RWPE2 (cell line): ENCODE measurements at regions not wholly inside any gene's neighbourhood (a gene's known extent, or its start where the extent isn't known, plus 50 kb on each side); places are given as distances from the start of the nearest gene placed in this dataset.

Experiments
- ATAC-seq: fragments of 200-7000 bp; cut with Tn5 transposase; 3 replicates; pipeline ENCODE4 v1.9.1; 2021; ENCODE audit warnings: low read depth
- DNase-seq: peaks from one replicate; pipeline ENCODE4 v3.0.0-alpha.2; 2020; ENCODE audit warnings: low spot score
- H3K27ac ChIP-seq: fragments of 450-650 bp; 2 replicates; pipeline ENCODE4 v1.5.1; 2017; ENCODE audit warnings: mild to moderate bottlenecking; ENCODE audit not compliant: poor library complexity, severe bottlenecking
- H3K27me3 ChIP-seq: fragments of 250-450 bp; sonication (Bioruptor Pico); 2 replicates; pipeline ENCODE4 v1.5.1; 2021; ENCODE audit warnings: mild to moderate bottlenecking, moderate library complexity; ENCODE audit not compliant: insufficient read depth, poor library complexity, severe bottlenecking
- H3K36me3 ChIP-seq: fragments of 250-450 bp; sonication (Bioruptor Pico); 2 replicates; pipeline ENCODE4 v1.5.1; 2020; ENCODE audit warnings: low read depth, mild to moderate bottlenecking, moderate library complexity
- H3K4me1 ChIP-seq: fragments of 250-450 bp; sonication (Bioruptor Pico); 2 replicates; pipeline ENCODE4 v1.5.1; 2021; ENCODE audit warnings: mild to moderate bottlenecking, moderate library complexity; ENCODE audit not compliant: insufficient read depth, poor library complexity, severe bottlenecking
- H3K4me3 ChIP-seq: fragments of 250-450 bp; sonication (Bioruptor Pico); 2 replicates; pipeline ENCODE4 v1.5.1; 2021; ENCODE audit warnings: mild to moderate bottlenecking, moderate library complexity; ENCODE audit not compliant: severe bottlenecking
- H3K9me3 ChIP-seq: fragments of 250-450 bp; sonication (Bioruptor Pico); 2 replicates; pipeline ENCODE4 v1.5.1; 2021; ENCODE audit warnings: mild to moderate bottlenecking, moderate library complexity; ENCODE audit not compliant: severe bottlenecking
- CTCF ChIP-seq: fragments of 450-650 bp; IDR thresholded peaks from one replicate; pipeline ENCODE4 v1.5.1; 2017; ENCODE audit warnings: mild to moderate bottlenecking, moderate library complexity; ENCODE audit not compliant: poor library complexity, severe bottlenecking

DNA sequence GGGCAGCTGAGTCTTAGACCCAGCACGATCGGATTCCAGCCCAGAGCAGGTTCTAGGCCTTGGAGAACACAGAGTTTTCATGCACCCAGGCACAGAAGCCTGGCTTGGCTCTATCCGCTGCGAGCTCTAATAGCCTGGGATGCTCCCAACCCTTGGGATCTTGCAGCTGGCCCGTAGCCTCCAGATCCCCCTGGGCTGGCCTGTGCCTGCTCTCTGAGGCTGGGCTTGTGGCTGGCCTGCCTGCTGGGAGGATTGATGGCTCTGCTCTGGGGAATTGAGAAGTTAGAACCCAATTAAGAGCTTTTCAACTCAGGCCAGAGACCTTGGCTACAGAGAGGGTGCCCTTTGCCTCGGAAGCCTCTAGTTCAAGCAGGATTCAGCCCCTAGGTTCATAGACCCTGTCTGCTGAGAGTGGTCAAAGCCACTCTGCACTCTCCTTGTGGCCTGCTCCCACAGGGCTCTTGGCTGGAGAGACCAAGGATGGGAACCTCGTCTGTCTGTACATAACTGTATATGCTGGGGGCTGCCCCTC is 64.4 kb downstream of the MAGEF1 start:
- no peak for DNase-seq
- Histone ChIP-seq H3K4me1 (peaks cover 13% of the 10 kb centered on the region), H3K27ac (no peak overlapping the region), H3K36me3 (no peaks in the 10 kb centered on the region), H3K9me3 (no peaks in the 10 kb centered on the region), H3K4me3 (no peak overlapping the region), H3K27me3 (no peaks in the 10 kb centered on the region)
- ATAC-seq: no peak
- no peak for TF ChIP-seq CTCF

DNA sequence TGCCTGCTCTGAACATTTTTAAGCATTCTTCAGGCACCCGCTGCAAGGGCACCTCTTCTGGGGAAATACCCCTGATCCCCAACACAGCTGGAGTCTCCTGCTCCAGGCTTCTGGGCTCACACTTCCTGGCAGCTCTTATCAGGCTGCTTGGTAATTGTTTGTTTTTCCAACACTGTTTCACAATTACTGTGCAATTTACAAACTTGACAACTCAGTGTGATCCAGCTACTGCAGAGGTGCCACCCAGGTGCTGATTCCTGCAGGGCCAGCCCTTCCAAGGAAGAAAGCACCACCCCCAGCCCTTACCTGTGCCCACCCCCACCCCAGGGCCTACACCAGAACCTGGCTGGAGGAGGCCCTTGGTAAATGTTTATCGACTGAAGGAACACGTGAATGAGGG is 66.5 kb downstream of the MAGEF1 start:
- no peaks in the 10 kb centered on the region for H3K36me3 ChIP-seq
- no peaks in the 10 kb centered on the region for H3K27me3 ChIP-seq
- H3K9me3 ChIP-seq: no peaks in the 10 kb centered on the region
- H3K4me1 ChIP-seq: no peaks in the 10 kb centered on the region
- TF ChIP-seq CTCF: no peak
- H3K27ac ChIP-seq: no peak overlapping the region
- ATAC-seq (peak; percentile 70; the same call in 2 of the 3 replicates), DNase-seq (no peak)
- no peak overlapping the region for H3K4me3 ChIP-seq

DNA sequence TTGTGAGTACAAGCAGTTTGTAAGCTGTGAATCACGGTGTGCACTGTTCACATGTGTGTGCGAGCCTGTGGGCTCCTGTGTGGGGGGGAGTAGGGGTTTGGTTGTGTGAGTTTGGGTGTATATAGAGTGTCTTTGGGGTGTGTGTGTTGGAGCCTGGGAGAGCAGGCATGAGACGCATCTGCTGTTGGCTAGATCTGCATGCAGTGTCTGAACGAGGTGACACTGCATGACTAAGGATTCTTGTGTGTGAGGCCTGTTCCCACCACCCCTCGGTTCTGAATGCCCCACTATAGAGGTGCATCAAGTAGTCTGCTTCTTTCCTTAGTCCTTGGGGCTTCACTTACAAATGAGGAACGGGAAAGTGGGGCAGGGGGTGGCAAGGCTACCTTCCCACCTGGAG is 68.4 kb downstream of the MAGEF1 start:
- Histone ChIP-seq H3K4me1 (no peaks in the 10 kb centered on the region), H3K27me3 (no peaks in the 10 kb centered on the region), H3K27ac (no peak overlapping the region), H3K9me3 (no peaks in the 10 kb centered on the region), H3K36me3 (no peaks in the 10 kb centered on the region), H3K4me3 (no peak overlapping the region)
- ATAC-seq (no peak), DNase-seq (no peak)
- no peak for TF ChIP-seq CTCF

DNA sequence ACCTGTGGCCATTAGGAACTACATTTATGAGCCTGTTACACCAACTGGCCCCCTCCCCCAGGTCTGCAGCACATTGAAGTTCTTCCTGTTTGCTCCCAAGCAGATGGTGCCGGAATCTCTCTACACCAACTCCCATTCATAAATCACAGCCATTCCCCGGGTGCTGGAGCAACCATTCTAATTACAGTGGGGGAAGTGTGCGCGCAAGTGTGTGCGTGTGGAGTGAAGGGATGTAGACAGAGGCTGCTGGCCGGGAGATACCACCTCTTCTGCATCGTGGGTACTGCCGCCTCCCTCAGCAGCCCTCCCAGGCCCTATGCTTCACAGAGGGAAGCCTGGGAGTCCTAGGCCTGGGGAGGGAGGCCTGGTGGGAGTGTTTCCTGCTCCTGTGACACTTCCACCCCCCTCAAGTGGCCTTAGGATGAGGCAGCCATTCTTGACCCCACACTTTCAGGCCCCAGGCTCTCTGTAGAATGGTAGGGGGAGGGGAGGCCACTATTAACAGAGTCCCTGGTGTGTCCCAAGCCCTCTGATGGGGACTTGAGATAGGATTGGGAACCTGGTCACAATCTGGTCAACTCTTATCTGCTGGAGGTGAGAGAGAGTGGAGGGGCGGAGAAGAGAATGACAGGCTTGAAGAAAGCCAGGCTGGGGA is 69.1 kb downstream of the MAGEF1 start:
- no peaks in the 10 kb centered on the region for H3K36me3 ChIP-seq
- no peaks in the 10 kb centered on the region for H3K9me3 ChIP-seq
- no peaks in the 10 kb centered on the region for H3K27me3 ChIP-seq
- no peaks in the 10 kb centered on the region for H3K4me1 ChIP-seq
- H3K4me3 ChIP-seq: no peak overlapping the region
- no peak for DNase-seq
- TF ChIP-seq CTCF: no peak
- no peak overlapping the region for H3K27ac ChIP-seq
- no peak for ATAC-seq

- DNase-seq (no peak), ATAC-seq (no peak)
- Histone ChIP-seq H3K27ac (no peak overlapping the region), H3K4me3 (no peak overlapping the region), H3K36me3 (no peaks in the 10 kb centered on the region), H3K9me3 (no peaks in the 10 kb centered on the region), H3K4me1 (peaks cover 3% of the 10 kb centered on the region), H3K27me3 (no peaks in the 10 kb centered on the region)
- no peak for TF ChIP-seq CTCF
Observed at GRCh38 chr3:184641430-184641829, 70.4 kb downstream of the MAGEF1 start.
